Endothelial cell of umbilical vein (primary cell): ENCODE measurements at regions not wholly inside any gene's neighbourhood (a gene's known extent, or its start where the extent isn't known, plus 50 kb on each side); places are given as distances from the start of the nearest gene placed in this dataset.

Experiments
- BruUV-seq: library from RNA; stranded (reverse); fragments of 400-500 nt; replicated peaks from 2 replicates; lab custom pipeline; 2021; lab: Mats Ljungman, UMichigan
- CTCF ChIA-PET: fragments of 300-600, 350-600 bp; sonication (Branson Sonifier 250); formaldehyde crosslinking; loops from one replicate; lab custom pipeline; 2021; ENCODE audit warnings: antibody characterized with exemption, inconsistent platforms; lab: Charles Lee
- POLR2A ChIA-PET: fragments of 300-600, 350-600 bp; sonication (Branson Sonifier 250); formaldehyde crosslinking; loops from one replicate; lab custom pipeline; 2021; ENCODE audit warnings: antibody characterized with exemption, inconsistent platforms; lab: Charles Lee
- DNase-seq: peaks from one replicate; pipeline ENCODE4 v3.0.0-alpha.2; 2011; ENCODE audit warnings: low read depth, low spot score
- FAIRE-seq: peaks from 2 replicates; lab custom pipeline; 2011; peaks lifted over from hg19 to GRCh38; lab: Jason Lieb, UNC
- H2AFZ ChIP-seq: 2 replicates; pipeline ENCODE4 v1.6.0; 2012; ENCODE audit warnings: low read depth, low read length, control low read depth, inconsistent platforms
- H3K27ac ChIP-seq: 2 replicates; pipeline ENCODE4 v1.5.1; 2011; ENCODE audit warnings: low read depth, mild to moderate bottlenecking, control low read depth, low read length, moderate library complexity; ENCODE audit not compliant: insufficient read depth
- H3K27me3 ChIP-seq, 2 experiments: 2 replicates each; pipeline versions ENCODE4 v1.6.0 to v1.6.1; 2011; ENCODE audit warnings: low read length in 2 of 2, mixed read lengths in 1 of 2; ENCODE audit not compliant: control insufficient read depth in 2 of 2, insufficient read depth in 2 of 2
- H3K36me3 ChIP-seq, 2 experiments: 2 replicates in 1 of 2; 3 replicates in 1 of 2; pipeline ENCODE4 v1.5.1; 2011; ENCODE audit warnings: low read length in 2 of 2, mild to moderate bottlenecking in 1 of 2, moderate library complexity in 1 of 2; ENCODE audit not compliant: control insufficient read depth in 2 of 2, insufficient read depth in 2 of 2; ENCODE audit errors: extremely low read depth in 1 of 2
- H3K4me1 ChIP-seq: 3 replicates; pipeline ENCODE4 v1.5.1; 2011; ENCODE audit warnings: mild to moderate bottlenecking, low read length; ENCODE audit not compliant: control insufficient read depth, insufficient read depth; ENCODE audit errors: extremely low read depth
- H3K4me2 ChIP-seq: 2 replicates; pipeline ENCODE4 v1.6.1; 2011; ENCODE audit warnings: low read length, control low read depth, mixed read lengths; ENCODE audit not compliant: insufficient read depth
- H3K4me3 ChIP-seq, 3 experiments: fragments of 200-600 bp in 1 of 3; sonication (generic), shearing (Covaris generic) in 1 of 3; replicated peaks in 1 of 3; 2 replicates each; pipeline ENCODE4 v1.5.1; 2011 to 2016; ENCODE audit warnings: control low read depth in 3 of 3, low read length in 3 of 3, mild to moderate bottlenecking in 2 of 3, inconsistent platforms in 1 of 3, low read depth in 1 of 3, moderate library complexity in 1 of 3; ENCODE audit not compliant: insufficient read depth in 1 of 3
- H3K79me2 ChIP-seq: 2 replicates; pipeline ENCODE4 v1.6.0; 2012; ENCODE audit warnings: low read length, inconsistent platforms; ENCODE audit not compliant: control insufficient read depth, insufficient read depth
- H3K9ac ChIP-seq: replicated peaks from 2 replicates; pipeline ENCODE3; 2011; ENCODE audit warnings: low read length, control low read depth; ENCODE audit not compliant: insufficient read depth; ENCODE audit errors: extremely low read depth
- H3K9me1 ChIP-seq: replicated peaks from 3 replicates; pipeline ENCODE4 v1.6.0; 2011; ENCODE audit warnings: mild to moderate bottlenecking, low read length; ENCODE audit not compliant: control insufficient read depth, insufficient read depth; ENCODE audit errors: extremely low read depth
- H3K9me3 ChIP-seq: replicated peaks from 2 replicates; pipeline ENCODE4 v1.5.1; 2012; ENCODE audit warnings: low read length, inconsistent platforms; ENCODE audit not compliant: control insufficient read depth, insufficient read depth
- H4K20me1 ChIP-seq: replicated peaks from 2 replicates; pipeline ENCODE3; 2011; ENCODE audit warnings: mild to moderate bottlenecking, low read length; ENCODE audit not compliant: control insufficient read depth, insufficient read depth; ENCODE audit errors: extremely low read depth
- CTCF ChIP-seq, 2 donors: IDR thresholded peaks; 1 replicate in 1 of 2; 2 replicates in 1 of 2; pipeline ENCODE4 v1.5.1; 2011; ENCODE audit warnings: low read length in 2 of 2, mild to moderate bottlenecking in 2 of 2, moderate library complexity in 2 of 2, control low read depth in 1 of 2, inconsistent platforms in 1 of 2, low read depth in 1 of 2; ENCODE audit not compliant: insufficient read depth in 1 of 2; ENCODE audit errors: extremely low read depth in 1 of 2
- EZH2 ChIP-seq: IDR thresholded peaks from 2 replicates; pipeline ENCODE4 v1.6.1; 2012; ENCODE audit warnings: borderline replicate concordance, low read depth, mild to moderate bottlenecking, moderate library complexity, low read length, inconsistent platforms; ENCODE audit not compliant: severe bottlenecking
- FOS ChIP-seq: IDR thresholded peaks from 2 replicates; pipeline ENCODE4 v1.6.1; 2011; ENCODE audit warnings: mild to moderate bottlenecking, low read length, moderate library complexity, borderline replicate concordance; ENCODE audit not compliant: insufficient read depth
- GATA2 ChIP-seq: IDR thresholded peaks from 2 replicates; pipeline ENCODE4 v1.7.0; 2011; ENCODE audit warnings: low read depth, mild to moderate bottlenecking, moderate library complexity, mixed read lengths, low read length; ENCODE audit not compliant: insufficient read length, insufficient read depth
- JUN ChIP-seq: IDR thresholded peaks from 2 replicates; pipeline ENCODE4 v1.6.1; 2011; ENCODE audit warnings: borderline replicate concordance, low read depth; ENCODE audit not compliant: insufficient read length, insufficient read depth
- MAX ChIP-seq: IDR thresholded peaks from 2 replicates; pipeline ENCODE4 v1.6.1; 2011; ENCODE audit not compliant: insufficient read depth, insufficient read length
- MYC ChIP-seq: IDR thresholded peaks from one replicate; pipeline ENCODE4 v1.6.1; 2011; ENCODE audit warnings: mild to moderate bottlenecking, low read depth, low read length
- POLR2A ChIP-seq: IDR thresholded peaks from 2 replicates; pipeline ENCODE4 v1.6.1; 2012; ENCODE audit warnings: low read depth, mild to moderate bottlenecking, control low read depth, low read length
- POLR2AphosphoS5 ChIP-seq: IDR thresholded peaks from 2 replicates; pipeline ENCODE4 v1.6.1; 2012; ENCODE audit warnings: low read depth, mild to moderate bottlenecking, control low read depth, low read length, moderate library complexity; ENCODE audit not compliant: insufficient read depth
- dilution Hi-C: fragments of 300-500 bp; cut with MboI; formaldehyde crosslinking; loops from one replicate; pipeline ENCODE4 v1.15.0; 2019; ENCODE audit warnings: low sequenced_read_pairs; ENCODE audit not compliant: extremely low pct_ligation_motif_present
- intact Hi-C: fragments of 100-400 bp; cut with micrococcal nuclease; formaldehyde crosslinking; loops from one replicate; pipeline ENCODE4 v1.10.0; 2022

GRCh38 chr18:44107187-44107586 is 573.5 kb upstream of the SETBP1 start:
- intact Hi-C loops, result no loop called here
- no TSS peak for BruUV-seq
- H3K4me3 ChIP-seq, result no peak overlapping the region
- no peak overlapping the region for H2AFZ ChIP-seq
- FAIRE-seq (no peak), DNase-seq (no peak)
- no peaks in the 10 kb centered on the region for H3K79me2 ChIP-seq
- peaks cover 0 to 4% of the 10 kb centered on the region in 2 experiments for H3K27me3 ChIP-seq
- POLR2A ChIA-PET, result no interaction called here
- H3K27ac ChIP-seq, result no peak overlapping the region
- CTCF ChIA-PET, result no interaction called here
- H3K36me3 ChIP-seq, result no peaks in the 10 kb centered on the region
- TF ChIP-seq POLR2AphosphoS5 (no peak), FOS (no peak), GATA2 (no peak), POLR2A (no peak), MYC (no peak), MAX (no peak), JUN (no peak), EZH2 (no peak), CTCF (IDR thresholded peaks at IDR 0.05; ENCODE audit: extremely low read depth in 1 of 2, insufficient read depth in 1 of 2, low read depth in 1 of 2, low read length in 2 of 2) (no peak)
- H3K9me3 ChIP-seq, result no peaks in the 10 kb centered on the region
- H3K4me1 ChIP-seq, result no peaks in the 10 kb centered on the region
- no peaks in the 10 kb centered on the region for H3K9me1 ChIP-seq
- no peaks in the 10 kb centered on the region for H4K20me1 ChIP-seq
- dilution Hi-C loops, result no loop called here
- no peak overlapping the region for H3K9ac ChIP-seq
- H3K4me2 ChIP-seq, result no peak overlapping the region
